RWPE1 (cell line): ENCODE measurements at regions not wholly inside any gene's neighbourhood (a gene's known extent, or its start where the extent isn't known, plus 50 kb on each side); places are given as distances from the start of the nearest gene placed in this dataset.

Experiments used
- CTCF ChIA-PET: fragments of 350-600 bp; sonication (Branson Sonifier 250); formaldehyde crosslinking; extraction: SDS; loops from one replicate; lab custom pipeline; 2021; lab: Yijun Ruan, JAX
- POLR2A ChIA-PET: fragments of 400-600 bp; formaldehyde crosslinking; extraction: SDS; loops from one replicate; lab custom pipeline; 2020; ENCODE audit warnings: antibody characterized with exemption; ENCODE audit not compliant: low non-redundant PET; lab: Yijun Ruan, JAX
- DNase-seq: peaks from one replicate; pipeline ENCODE4 v3.0.0; 2012; ENCODE audit warnings: low spot score
- H3K27ac ChIP-seq: fragments of 450-650 bp; 2 replicates; pipeline ENCODE4 v1.5.1; 2017
- TF ChIP-seq, protein P1 (sequence below): fragments of 450-650 bp; conservative IDR thresholded peaks from 2 replicates; pipeline ENCODE4 v1.5.1; 2017; ENCODE audit warnings: low read depth, mild to moderate bottlenecking

DNA sequence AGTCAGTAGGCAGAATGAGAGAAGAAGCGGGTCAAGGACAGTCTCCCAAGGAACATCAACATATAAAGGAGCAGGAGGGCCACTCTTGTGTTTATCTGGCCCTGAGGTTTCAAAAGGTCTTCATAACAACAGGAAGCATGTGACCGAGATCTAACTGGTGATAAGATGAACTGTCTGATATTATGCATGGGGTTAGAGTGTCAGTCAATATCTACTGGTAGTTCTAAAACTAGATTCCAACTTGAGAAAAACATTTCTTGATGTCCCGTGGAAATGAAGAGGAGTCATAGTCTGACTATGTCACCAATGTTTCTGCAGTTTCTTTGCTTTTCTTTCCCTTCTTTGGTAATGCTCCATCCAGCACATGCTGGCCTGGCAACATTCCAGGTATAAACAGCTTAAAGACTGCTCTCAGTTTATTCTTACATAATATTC lies 77.5 kb upstream of the ITPRID2 start:
- no peak overlapping the region for H3K27ac ChIP-seq
- DNase-seq: no peak
- POLR2A ChIA-PET: no interaction called here
- TF ChIP-seq, protein P1, sequence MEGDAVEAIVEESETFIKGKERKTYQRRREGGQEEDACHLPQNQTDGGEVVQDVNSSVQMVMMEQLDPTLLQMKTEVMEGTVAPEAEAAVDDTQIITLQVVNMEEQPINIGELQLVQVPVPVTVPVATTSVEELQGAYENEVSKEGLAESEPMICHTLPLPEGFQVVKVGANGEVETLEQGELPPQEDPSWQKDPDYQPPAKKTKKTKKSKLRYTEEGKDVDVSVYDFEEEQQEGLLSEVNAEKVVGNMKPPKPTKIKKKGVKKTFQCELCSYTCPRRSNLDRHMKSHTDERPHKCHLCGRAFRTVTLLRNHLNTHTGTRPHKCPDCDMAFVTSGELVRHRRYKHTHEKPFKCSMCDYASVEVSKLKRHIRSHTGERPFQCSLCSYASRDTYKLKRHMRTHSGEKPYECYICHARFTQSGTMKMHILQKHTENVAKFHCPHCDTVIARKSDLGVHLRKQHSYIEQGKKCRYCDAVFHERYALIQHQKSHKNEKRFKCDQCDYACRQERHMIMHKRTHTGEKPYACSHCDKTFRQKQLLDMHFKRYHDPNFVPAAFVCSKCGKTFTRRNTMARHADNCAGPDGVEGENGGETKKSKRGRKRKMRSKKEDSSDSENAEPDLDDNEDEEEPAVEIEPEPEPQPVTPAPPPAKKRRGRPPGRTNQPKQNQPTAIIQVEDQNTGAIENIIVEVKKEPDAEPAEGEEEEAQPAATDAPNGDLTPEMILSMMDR: no peak
- CTCF ChIA-PET: no interaction called here

GRCh38 chr2:181817509-181817908 lies 74.0 kb upstream of the ITPRID2 start:
- ChIA-PET CTCF (no interaction called here), POLR2A (no interaction called here)
- TF ChIP-seq, protein P1: no peak
- no peak overlapping the region for H3K27ac ChIP-seq
- no peak for DNase-seq

- ChIA-PET CTCF (no interaction called here), POLR2A (no interaction called here)
- TF ChIP-seq, protein P1: no peak
- DNase-seq: no peak
- H3K27ac ChIP-seq: no peak overlapping the region
Observed at GRCh38 chr2:181818058-181818680, 73.4 kb upstream of the ITPRID2 start.

GRCh38 chr2:181818840-181819239 lies 72.7 kb upstream of the ITPRID2 start:
- POLR2A ChIA-PET: no interaction called here
- no peak for DNase-seq
- TF ChIP-seq, protein P1: no peak
- H3K27ac ChIP-seq: no peak overlapping the region
- CTCF ChIA-PET: no interaction called here

DNA sequence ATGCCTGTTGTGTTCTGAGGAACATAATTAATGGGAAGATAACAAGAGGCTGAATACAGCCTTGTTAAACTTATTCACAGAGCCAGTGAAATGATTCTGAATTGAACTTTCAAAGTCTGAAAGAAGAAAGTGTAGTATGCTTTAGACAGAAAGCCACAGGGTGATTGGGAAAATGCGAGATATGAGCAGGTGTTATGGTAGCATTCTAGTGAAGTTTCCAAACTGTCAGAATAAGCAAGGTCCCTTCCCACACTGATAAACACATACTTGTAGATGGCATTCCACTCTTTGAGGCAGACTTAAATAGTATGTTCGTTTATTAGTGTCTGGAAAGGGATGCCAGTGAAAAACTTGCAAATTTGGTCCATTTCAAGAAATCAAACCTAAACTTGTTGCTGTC lies 70.5 kb upstream of the ITPRID2 start:
- DNase-seq: no peak
- CTCF ChIA-PET: no interaction called here
- POLR2A ChIA-PET: no interaction called here
- TF ChIP-seq, protein P1: no peak
- no peak overlapping the region for H3K27ac ChIP-seq

DNA sequence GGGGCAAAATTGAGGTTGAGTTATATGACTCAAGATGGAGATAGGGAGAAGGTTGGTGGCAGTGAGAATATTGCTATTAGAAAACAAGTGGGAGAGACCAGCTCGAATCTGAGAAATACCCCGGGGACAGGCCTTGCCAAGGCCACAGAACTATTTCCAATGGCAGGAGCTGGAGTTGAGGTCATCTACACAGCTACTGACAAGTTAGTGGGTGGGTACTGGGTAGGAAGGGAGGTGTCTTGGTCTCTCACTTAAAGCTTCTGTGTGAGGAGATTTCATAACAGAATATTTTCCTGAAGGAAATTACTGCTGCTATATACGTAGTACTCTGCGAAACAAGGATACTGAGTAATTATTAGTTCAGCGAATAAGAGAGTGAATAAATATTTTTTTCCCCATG lies 69.4 kb upstream of the ITPRID2 start:
- POLR2A ChIA-PET: no interaction called here
- TF ChIP-seq, protein P1: no peak
- CTCF ChIA-PET: no interaction called here
- no peak overlapping the region for H3K27ac ChIP-seq
- DNase-seq: no peak
